Astrocyte (in vitro differentiated cells and primary cell): ENCODE measurements at regions not wholly inside any gene's neighbourhood (a gene's known extent, or its start where the extent isn't known, plus 50 kb on each side); places are given as distances from the start of the nearest gene placed in this dataset.
A peak's percentile ranks its signal among the peaks of the same experiment; 100 is the strongest.

Source experiments
- DNase-seq: peaks from one replicate; pipeline ENCODE4 v3.0.0-alpha.2; 2010; ENCODE audit warnings: low read depth
- FAIRE-seq: peaks from 2 replicates; lab custom pipeline; 2011; peaks lifted over from hg19 to GRCh38; lab: Jason Lieb, UNC
- H2AFZ ChIP-seq: 2 replicates; pipeline ENCODE4 v1.6.0; 2012; ENCODE audit warnings: low read depth, low read length, inconsistent platforms
- H3K27ac ChIP-seq: 2 replicates; pipeline ENCODE4 v1.5.1; 2011; ENCODE audit warnings: low read depth, low read length, inconsistent platforms
- H3K27me3 ChIP-seq: 2 replicates; pipeline ENCODE4 v1.6.0; 2011; ENCODE audit warnings: low read length, inconsistent platforms; ENCODE audit not compliant: insufficient read depth
- H3K36me3 ChIP-seq: 2 replicates; pipeline ENCODE4 v1.5.1; 2011; ENCODE audit warnings: low read length, inconsistent platforms; ENCODE audit not compliant: insufficient read depth
- H3K4me1 ChIP-seq: 2 replicates; pipeline ENCODE4 v1.5.1; 2011; ENCODE audit warnings: low read length, inconsistent platforms; ENCODE audit not compliant: insufficient read depth
- H3K4me2 ChIP-seq: 2 replicates; pipeline ENCODE4 v1.6.0; 2012; ENCODE audit warnings: low read length, inconsistent platforms
- H3K4me3 ChIP-seq: 2 replicates; pipeline ENCODE4 v1.5.1; 2011; ENCODE audit warnings: low read depth, mild to moderate bottlenecking, low read length, inconsistent platforms; ENCODE audit not compliant: insufficient read depth
- H3K79me2 ChIP-seq: 2 replicates; pipeline ENCODE4 v1.6.0; 2012; ENCODE audit warnings: mild to moderate bottlenecking, low read length, inconsistent platforms; ENCODE audit not compliant: insufficient read depth
- H3K9ac ChIP-seq: 2 replicates; pipeline ENCODE4 v1.6.0; 2012; ENCODE audit warnings: mild to moderate bottlenecking, low read length, inconsistent platforms
- H3K9me3 ChIP-seq: 2 replicates; pipeline ENCODE4 v1.5.1; 2012; ENCODE audit warnings: low read depth, mild to moderate bottlenecking, low read length, inconsistent platforms; ENCODE audit not compliant: insufficient read depth
- H4K20me1 ChIP-seq: 2 replicates; pipeline ENCODE4 v1.6.0; 2012; ENCODE audit warnings: low read length, inconsistent platforms; ENCODE audit not compliant: insufficient read depth
- H3K27ac Mint-ChIP-seq: one replicate; pipeline ENCODE4 v1.8.0; 2021; ENCODE audit warnings: mild to moderate bottlenecking, mixed read lengths; ENCODE audit not compliant: unreplicated experiment
- H3K27me3 Mint-ChIP-seq: one replicate; pipeline ENCODE4 v1.8.0; 2021; ENCODE audit warnings: low read depth, mixed read lengths; ENCODE audit not compliant: unreplicated experiment
- H3K36me3 Mint-ChIP-seq: one replicate; pipeline ENCODE4 v1.8.0; 2021; ENCODE audit warnings: low read depth, mixed read lengths; ENCODE audit not compliant: unreplicated experiment
- H3K4me1 Mint-ChIP-seq: one replicate; pipeline ENCODE4 v1.8.0; 2021; ENCODE audit warnings: low read depth, mixed read lengths; ENCODE audit not compliant: unreplicated experiment
- H3K4me3 Mint-ChIP-seq: one replicate; pipeline ENCODE4 v1.8.0; 2021; ENCODE audit warnings: mild to moderate bottlenecking, moderate library complexity, mixed read lengths; ENCODE audit not compliant: unreplicated experiment
- H3K9me3 Mint-ChIP-seq: one replicate; pipeline ENCODE4 v1.8.0; 2021; ENCODE audit warnings: mild to moderate bottlenecking, mixed read lengths; ENCODE audit not compliant: unreplicated experiment
- CTCF ChIP-seq: IDR thresholded peaks from 2 replicates; pipeline ENCODE4 v1.5.1; 2011; ENCODE audit warnings: low read depth, mild to moderate bottlenecking, inconsistent platforms, low read length, moderate library complexity; ENCODE audit not compliant: insufficient read depth
- EZH2 ChIP-seq: IDR thresholded peaks from 2 replicates; pipeline ENCODE4 v1.6.1; 2012; ENCODE audit warnings: mild to moderate bottlenecking, low read length, inconsistent platforms; ENCODE audit not compliant: insufficient read depth

DNA sequence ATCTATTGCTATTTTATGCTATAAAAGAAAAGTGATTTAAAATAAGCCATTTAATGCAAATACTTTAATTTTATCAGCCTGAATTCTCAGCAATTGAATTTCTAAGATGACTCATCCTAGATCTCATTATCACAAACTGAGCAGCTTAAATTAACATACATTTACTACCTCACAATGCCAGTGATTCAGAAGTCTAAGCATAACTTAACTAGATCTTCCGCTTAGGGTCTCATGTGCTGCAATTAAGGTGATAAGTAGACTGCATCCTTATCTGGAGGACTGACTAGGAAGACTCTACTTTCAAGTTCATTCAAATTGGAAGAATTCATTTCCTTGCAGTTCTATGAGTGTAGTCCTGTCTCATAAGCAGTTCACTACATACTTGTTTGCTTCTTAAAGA lies 286.6 kb downstream of the COL11A1 start:
- Histone ChIP-seq H3K4me2 (no peak overlapping the region), H3K9me3 (no peaks in the 10 kb centered on the region), H3K27ac (no peak overlapping the region), H4K20me1 (no peaks in the 10 kb centered on the region), H3K79me2 (no peaks in the 10 kb centered on the region), H3K36me3 (no peaks in the 10 kb centered on the region), H3K4me3 (no peak overlapping the region), H2AFZ (no peak overlapping the region), H3K4me1 (no peaks in the 10 kb centered on the region), H3K9ac (no peak overlapping the region), H3K27me3 (no peaks in the 10 kb centered on the region)
- no peak for TF ChIP-seq EZH2
- no peak for TF ChIP-seq CTCF
- H3K36me3 Mint-ChIP-seq = peaks cover 2% of the 10 kb centered on the region
- H3K4me1 Mint-ChIP-seq = no peaks in the 10 kb centered on the region
- no peak for DNase-seq
- H3K4me3 Mint-ChIP-seq = no peak overlapping the region
- H3K27me3 Mint-ChIP-seq = no peaks in the 10 kb centered on the region
- H3K27ac Mint-ChIP-seq = no peak overlapping the region
- FAIRE-seq = peak; percentile 5
- H3K9me3 Mint-ChIP-seq = no peaks in the 10 kb centered on the region

DNA sequence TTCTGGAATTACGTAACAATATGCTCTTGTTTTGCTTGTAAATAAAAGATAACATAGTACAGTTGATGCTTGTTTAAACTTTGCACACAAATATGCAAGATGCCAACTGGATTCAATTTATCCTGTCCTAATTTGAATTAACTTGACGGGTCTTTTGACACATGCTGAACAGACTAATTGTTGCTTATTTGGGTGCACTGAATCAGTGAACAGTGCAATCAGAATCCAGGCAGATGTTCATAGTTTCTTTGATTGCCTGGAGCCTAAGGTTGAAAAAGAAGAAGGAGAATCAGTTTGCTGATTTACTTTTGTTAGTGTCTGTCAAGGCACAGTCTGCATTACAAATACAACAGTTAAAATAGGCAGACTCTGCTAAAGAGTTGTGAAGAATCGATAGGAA lies 307.9 kb downstream of the COL11A1 start:
- H3K4me3 Mint-ChIP-seq = no peak overlapping the region
- peaks cover 8% of the 10 kb centered on the region for H3K4me1 Mint-ChIP-seq
- peaks cover 1% of the 10 kb centered on the region for H3K9me3 Mint-ChIP-seq

More for the DNA sequence above, 307.9 kb downstream of the COL11A1 start:
- Histone ChIP-seq H2AFZ (no peak overlapping the region), H3K4me3 (no peak overlapping the region), H3K4me1 (no peaks in the 10 kb centered on the region), H3K79me2 (no peaks in the 10 kb centered on the region), H3K9me3 (no peaks in the 10 kb centered on the region), H3K36me3 (no peaks in the 10 kb centered on the region), H3K4me2 (no peak overlapping the region), H3K9ac (no peak overlapping the region), H3K27ac (no peak overlapping the region), H4K20me1 (no peaks in the 10 kb centered on the region), H3K27me3 (no peaks in the 10 kb centered on the region)
- H3K27ac Mint-ChIP-seq = no peak overlapping the region
- DNase-seq (no peak), FAIRE-seq (no peak)
- TF ChIP-seq CTCF (no peak), EZH2 (no peak)
- H3K27me3 Mint-ChIP-seq = no peaks in the 10 kb centered on the region
- H3K36me3 Mint-ChIP-seq = no peaks in the 10 kb centered on the region
